Epithelial cell of esophagus (primary cell): ENCODE measurements at regions not wholly inside any gene's neighbourhood (a gene's known extent, or its start where the extent isn't known, plus 50 kb on each side); places are given as distances from the start of the nearest gene placed in this dataset.

Source experiments
- DNase-seq: peaks from one replicate; pipeline ENCODE4 v3.0.0; 2010; ENCODE audit warnings: low read depth
- H3K4me3 ChIP-seq: 2 replicates; pipeline ENCODE4 v1.5.1; 2011; ENCODE audit warnings: mild to moderate bottlenecking, low read length, control low read depth
- TF ChIP-seq, protein P1 (sequence below): IDR thresholded peaks from 2 replicates; pipeline ENCODE4 v1.5.1; 2011; ENCODE audit warnings: low read depth, mild to moderate bottlenecking, low read length, control low read depth, inconsistent platforms; ENCODE audit not compliant: insufficient read depth; ENCODE audit errors: missing control alignments

DNA sequence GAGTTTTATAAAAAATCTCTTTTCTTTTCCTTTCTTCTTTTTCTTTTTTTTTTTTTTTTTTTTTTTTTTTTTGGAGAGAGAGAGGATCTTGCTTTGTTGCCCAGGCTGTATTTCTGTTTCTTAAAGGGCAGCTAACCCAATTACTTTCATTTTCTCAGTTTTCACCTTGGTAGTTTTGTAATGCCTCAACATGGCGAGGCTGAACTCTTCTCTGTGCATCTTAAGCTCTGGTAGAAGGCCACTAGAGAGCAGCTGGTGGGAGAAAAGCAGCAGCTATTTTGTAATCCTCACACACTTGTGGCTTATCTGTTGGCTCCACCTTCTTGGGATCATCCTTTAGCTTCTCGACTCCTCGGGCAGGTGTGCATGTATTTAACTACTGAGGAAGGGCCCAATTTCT is 152.2 kb upstream of the MEIS2 start:
- DNase-seq, result no peak
- H3K4me3 ChIP-seq, result no peak overlapping the region
- TF ChIP-seq, protein P1, sequence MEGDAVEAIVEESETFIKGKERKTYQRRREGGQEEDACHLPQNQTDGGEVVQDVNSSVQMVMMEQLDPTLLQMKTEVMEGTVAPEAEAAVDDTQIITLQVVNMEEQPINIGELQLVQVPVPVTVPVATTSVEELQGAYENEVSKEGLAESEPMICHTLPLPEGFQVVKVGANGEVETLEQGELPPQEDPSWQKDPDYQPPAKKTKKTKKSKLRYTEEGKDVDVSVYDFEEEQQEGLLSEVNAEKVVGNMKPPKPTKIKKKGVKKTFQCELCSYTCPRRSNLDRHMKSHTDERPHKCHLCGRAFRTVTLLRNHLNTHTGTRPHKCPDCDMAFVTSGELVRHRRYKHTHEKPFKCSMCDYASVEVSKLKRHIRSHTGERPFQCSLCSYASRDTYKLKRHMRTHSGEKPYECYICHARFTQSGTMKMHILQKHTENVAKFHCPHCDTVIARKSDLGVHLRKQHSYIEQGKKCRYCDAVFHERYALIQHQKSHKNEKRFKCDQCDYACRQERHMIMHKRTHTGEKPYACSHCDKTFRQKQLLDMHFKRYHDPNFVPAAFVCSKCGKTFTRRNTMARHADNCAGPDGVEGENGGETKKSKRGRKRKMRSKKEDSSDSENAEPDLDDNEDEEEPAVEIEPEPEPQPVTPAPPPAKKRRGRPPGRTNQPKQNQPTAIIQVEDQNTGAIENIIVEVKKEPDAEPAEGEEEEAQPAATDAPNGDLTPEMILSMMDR, result no peak

DNA sequence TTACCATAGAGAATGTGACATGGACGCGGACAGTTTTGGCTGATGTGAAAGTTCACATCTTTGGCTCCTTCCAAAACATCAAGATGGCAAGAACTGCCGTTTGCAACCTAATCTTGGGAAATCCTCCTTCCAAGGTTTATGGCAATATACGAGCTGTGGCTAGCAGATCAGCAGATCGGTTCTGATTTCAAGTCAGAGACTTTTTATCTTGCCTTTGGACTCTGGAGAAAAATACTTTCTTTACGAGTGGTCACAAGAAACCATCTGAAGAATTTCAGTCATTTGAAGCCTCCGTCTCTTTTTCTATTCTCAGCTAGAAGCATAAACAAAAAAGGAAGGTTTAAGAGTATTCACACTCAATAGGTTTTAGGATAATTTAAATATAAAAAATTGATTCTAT is 153.5 kb upstream of the MEIS2 start:
- H3K4me3 ChIP-seq, result no peak overlapping the region
- TF ChIP-seq, protein P1, result no peak
- DNase-seq, result no peak

DNA sequence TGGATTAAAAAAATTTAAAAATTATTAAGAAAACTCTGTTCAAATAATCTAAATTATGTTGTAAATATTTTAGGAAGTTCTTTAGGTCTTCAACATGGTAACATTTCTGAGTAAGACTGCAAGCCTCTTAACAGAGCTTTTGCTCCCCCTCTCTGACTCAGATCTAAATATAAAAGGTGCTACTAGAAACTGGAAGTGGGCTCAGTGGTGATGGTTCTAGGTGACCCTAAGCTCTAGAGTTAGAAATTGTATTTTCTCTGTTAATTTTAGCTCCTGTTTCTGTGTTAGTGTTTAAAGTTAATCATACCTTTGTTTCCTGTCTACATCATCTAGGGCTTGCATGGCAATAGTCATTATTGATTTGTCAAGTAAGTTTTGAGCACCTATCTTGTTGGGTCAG is 159.9 kb upstream of the MEIS2 start:
- H3K4me3 ChIP-seq, result no peak overlapping the region
- no peak for DNase-seq
- TF ChIP-seq, protein P1, result no peak

DNA sequence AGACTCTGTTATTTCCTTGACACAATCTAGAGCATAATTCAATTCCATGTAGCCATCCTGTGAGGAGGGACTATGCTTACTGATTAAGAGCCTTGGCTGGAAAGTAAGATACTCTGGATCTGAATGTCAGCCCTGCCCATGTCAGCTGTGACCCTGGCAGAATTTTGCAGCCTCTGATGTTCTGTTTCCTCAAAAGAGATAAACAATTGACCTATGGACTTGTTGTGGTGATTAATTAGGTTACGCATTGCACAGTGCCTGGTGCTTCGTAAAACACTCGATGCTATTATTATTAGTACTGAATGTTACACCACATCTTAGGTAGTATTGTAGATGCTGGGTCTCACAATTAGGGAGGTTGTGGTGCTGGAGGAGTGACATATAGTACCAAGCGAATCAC is 161.3 kb upstream of the MEIS2 start:
- H3K4me3 ChIP-seq, result no peak overlapping the region
- TF ChIP-seq, protein P1, result no peak
- DNase-seq, result no peak

DNA sequence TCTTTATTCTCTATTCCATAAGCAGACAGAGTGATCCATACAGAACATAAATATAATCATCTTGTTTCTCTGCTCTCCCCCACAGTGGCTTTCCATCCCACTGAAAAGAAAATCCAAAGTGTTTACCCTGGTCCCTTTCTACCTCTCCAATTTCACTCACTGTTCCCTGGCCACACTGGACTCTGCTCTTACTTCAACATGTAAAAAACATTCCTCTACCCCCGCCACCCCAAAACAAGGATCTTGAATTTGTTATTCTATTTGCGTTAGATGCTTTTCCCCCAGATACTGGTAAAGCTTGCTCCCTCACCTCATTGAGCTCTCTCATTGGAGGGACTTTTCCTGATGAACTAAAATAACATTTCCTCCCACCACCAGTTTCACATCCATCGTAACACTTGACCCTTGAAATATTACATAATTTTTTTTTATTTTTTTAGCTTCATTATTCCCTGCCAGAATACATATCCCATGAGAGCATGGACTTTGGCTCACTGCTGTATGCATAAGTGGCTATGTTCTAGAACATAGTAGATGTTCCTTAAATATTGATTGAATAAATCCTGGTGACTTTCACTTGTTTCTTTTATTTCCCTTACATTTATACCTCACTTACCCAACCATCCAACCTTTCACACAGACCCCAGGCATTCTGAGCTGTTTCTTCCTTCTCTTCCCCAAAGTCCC is 162.7 kb upstream of the MEIS2 start:
- H3K4me3 ChIP-seq, result no peak overlapping the region
- no peak for DNase-seq
- TF ChIP-seq, protein P1, result no peak

DNA sequence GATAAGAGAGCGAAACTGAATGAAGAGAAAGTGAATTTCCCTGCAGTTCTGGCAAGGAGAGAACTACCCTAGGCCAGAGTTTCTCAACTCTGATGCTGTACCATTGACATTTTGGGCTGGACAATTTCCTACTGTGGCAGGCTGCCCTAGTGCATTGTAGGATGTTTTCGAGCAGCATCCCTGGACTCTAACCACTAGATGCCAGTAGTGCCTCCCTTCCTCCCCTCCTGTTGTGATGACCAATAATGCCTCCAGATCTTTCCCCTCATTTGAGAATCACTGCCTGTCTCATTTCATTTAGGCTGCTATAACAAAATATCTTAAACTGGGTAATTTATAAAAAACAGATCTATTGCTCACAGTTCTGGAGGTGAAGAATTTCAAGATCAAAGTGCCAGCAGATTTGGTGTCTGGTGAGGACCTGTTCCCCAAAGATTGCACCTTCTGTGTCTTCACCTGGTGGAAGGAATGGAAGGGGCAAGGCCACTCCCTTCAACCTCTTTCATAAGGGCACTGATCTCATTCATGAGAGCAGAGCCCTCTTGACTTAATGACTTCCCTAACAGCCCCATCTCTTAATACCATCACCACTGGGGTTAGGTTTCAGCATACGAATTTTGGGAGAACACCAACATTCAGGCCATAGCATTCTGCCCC is 188.9 kb upstream of the MEIS2 start:
- DNase-seq, result peak; percentile 8
- no peak overlapping the region for H3K4me3 ChIP-seq
- TF ChIP-seq, protein P1, result no peak

DNA sequence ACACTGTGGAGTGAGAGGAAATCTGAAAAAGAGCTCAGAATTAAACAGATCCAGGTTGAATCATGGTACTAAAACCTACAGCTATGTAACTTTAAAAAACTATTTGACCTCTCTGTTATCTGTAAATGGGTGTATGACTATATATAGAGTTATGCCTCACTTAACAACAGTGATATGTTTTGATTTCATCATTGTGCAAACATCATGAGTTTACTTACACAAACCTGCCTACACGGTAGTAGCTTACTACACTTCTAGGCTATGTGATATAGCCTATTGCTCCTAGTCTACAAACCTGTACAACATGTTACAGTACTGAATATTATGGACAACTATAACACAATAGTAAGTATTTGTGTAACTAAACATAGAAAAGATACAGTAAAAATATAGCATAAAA is 191.6 kb upstream of the MEIS2 start:
- TF ChIP-seq, protein P1, result no peak
- H3K4me3 ChIP-seq, result no peak overlapping the region
- peak; percentile 3 for DNase-seq
